Chondrocyte (in vitro differentiated cells): ENCODE measurements at regions not wholly inside any gene's neighbourhood (a gene's known extent, or its start where the extent isn't known, plus 50 kb on each side); places are given as distances from the start of the nearest gene placed in this dataset.

ENCODE experiments used
- DNase-seq: peaks from one replicate; pipeline ENCODE4 v3.0.0; 2021; ENCODE audit warnings: mixed read lengths, low spot score
- H3K27ac Mint-ChIP-seq: one replicate; pipeline ENCODE4 v1.8.0; 2021; ENCODE audit warnings: mild to moderate bottlenecking, moderate library complexity, mixed read lengths; ENCODE audit not compliant: unreplicated experiment
- H3K27me3 Mint-ChIP-seq: 2 replicates; pipeline ENCODE4 v1.8.0; 2021; ENCODE audit warnings: low read depth, mixed read lengths
- H3K36me3 Mint-ChIP-seq: 2 replicates; pipeline ENCODE4 v1.8.0; 2021; ENCODE audit warnings: low read depth, mixed read lengths
- H3K4me1 Mint-ChIP-seq: 2 replicates; pipeline ENCODE4 v1.8.0; 2021; ENCODE audit warnings: low read depth, mild to moderate bottlenecking, mixed read lengths
- H3K4me3 Mint-ChIP-seq: one replicate; pipeline ENCODE4 v1.8.0; 2021; ENCODE audit warnings: mild to moderate bottlenecking, moderate library complexity, mixed read lengths; ENCODE audit not compliant: unreplicated experiment
- H3K9me3 Mint-ChIP-seq: 2 replicates; pipeline ENCODE4 v1.8.0; 2021; ENCODE audit warnings: low read depth, mixed read lengths
- TF ChIP-seq, protein P1 (sequence below): fragments of 200-600 bp; sonication (generic); IDR thresholded peaks from 2 replicates; pipeline ENCODE4 v1.5.0; 2021; ENCODE audit warnings: antibody characterized with exemption, mild to moderate bottlenecking, moderate library complexity

DNA sequence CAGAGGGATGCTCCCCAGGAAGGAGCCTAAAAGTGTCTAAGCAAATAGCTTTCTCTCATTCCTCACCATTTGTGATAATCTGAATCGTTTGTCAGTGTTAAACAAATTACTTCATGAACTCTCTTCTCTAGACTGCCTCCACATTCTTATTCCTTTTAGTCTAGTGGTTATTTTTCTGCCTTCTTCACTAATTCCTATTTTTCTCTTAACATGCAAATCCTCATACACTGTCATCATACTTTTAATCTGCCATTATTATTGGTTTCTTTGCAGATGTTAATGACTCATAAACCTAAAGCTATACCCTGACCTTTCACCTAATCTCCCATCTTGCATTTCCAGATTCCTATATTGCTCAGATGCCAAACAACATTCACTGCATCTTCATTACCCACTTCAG, 428.9 kb downstream of the EFNA5 start:
- Mint-ChIP-seq H3K27me3 (no peaks in the 10 kb centered on the region), H3K4me3 (no peak overlapping the region), H3K9me3 (no peaks in the 10 kb centered on the region), H3K27ac (no peak overlapping the region), H3K36me3 (no peaks in the 10 kb centered on the region), H3K4me1 (no peaks in the 10 kb centered on the region)
- no peak for DNase-seq
- TF ChIP-seq, protein P1, sequence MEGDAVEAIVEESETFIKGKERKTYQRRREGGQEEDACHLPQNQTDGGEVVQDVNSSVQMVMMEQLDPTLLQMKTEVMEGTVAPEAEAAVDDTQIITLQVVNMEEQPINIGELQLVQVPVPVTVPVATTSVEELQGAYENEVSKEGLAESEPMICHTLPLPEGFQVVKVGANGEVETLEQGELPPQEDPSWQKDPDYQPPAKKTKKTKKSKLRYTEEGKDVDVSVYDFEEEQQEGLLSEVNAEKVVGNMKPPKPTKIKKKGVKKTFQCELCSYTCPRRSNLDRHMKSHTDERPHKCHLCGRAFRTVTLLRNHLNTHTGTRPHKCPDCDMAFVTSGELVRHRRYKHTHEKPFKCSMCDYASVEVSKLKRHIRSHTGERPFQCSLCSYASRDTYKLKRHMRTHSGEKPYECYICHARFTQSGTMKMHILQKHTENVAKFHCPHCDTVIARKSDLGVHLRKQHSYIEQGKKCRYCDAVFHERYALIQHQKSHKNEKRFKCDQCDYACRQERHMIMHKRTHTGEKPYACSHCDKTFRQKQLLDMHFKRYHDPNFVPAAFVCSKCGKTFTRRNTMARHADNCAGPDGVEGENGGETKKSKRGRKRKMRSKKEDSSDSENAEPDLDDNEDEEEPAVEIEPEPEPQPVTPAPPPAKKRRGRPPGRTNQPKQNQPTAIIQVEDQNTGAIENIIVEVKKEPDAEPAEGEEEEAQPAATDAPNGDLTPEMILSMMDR, result no peak

DNA sequence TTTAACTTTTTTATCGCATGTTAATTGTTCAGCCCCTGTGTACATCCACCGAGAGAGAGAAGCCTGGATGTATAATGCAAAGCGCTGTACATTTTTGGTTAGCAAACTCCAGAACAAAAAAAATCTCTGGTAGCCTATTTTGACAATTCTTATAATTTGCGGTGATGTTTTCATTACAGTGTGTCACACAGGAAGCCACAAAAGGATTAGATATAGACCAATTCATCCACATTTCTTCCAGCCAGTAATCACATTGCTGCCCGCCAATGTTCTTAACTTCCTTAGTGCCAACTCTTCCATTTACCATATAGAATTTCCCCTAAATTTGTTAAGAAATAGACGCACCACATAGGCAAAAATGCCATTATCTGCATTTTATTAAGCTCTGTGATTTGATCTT, 435.6 kb downstream of the EFNA5 start:
- no peak overlapping the region for H3K27ac Mint-ChIP-seq
- no peaks in the 10 kb centered on the region for H3K9me3 Mint-ChIP-seq
- H3K36me3 Mint-ChIP-seq, result no peaks in the 10 kb centered on the region
- no peaks in the 10 kb centered on the region for H3K4me1 Mint-ChIP-seq
- no peak overlapping the region for H3K4me3 Mint-ChIP-seq
- TF ChIP-seq, protein P1, result no peak
- DNase-seq, result no peak
- no peaks in the 10 kb centered on the region for H3K27me3 Mint-ChIP-seq

DNA sequence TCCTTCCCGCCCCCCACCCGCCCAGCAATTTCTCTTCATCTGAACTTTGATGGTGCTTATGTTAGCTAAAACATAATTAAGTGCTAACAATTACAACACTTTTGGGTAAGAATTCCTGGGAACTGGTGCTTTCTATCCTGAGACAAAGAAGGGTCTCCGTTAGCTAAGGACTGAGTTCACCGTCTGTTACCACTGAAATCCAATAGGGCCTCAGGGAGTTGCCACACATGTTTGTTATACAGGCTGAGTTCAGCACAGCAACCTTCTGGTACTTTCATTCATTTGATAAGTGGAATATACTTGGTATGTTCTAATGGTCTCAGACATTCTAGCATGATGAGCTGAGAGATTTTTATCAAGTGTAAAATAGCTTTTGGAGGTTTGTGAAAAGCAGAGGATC, 437.9 kb downstream of the EFNA5 start:
- Mint-ChIP-seq H3K36me3 (no peaks in the 10 kb centered on the region), H3K27ac (no peak overlapping the region), H3K9me3 (no peaks in the 10 kb centered on the region), H3K4me1 (peaks cover 4% of the 10 kb centered on the region), H3K27me3 (no peaks in the 10 kb centered on the region), H3K4me3 (no peak overlapping the region)
- no peak for DNase-seq
- TF ChIP-seq, protein P1, result no peak

DNA sequence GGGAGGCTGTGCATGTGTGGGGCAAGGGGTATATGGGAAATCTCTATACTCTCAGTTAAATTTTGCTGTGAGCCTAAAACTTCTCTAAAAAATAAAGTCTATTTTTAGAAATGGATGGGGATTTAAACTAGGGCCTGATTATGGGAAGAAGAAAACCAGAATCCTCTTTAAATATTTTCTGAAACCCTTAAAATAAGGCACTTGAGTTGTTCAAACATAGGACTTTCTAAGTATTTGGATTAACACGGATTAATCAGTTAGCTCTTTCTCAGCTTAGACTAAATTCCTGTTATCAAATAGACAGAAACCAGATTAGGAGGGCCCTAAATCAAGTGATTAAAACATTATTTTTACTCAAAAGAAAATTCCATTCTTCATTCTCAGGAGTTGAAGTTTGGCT, 438.4 kb downstream of the EFNA5 start:
- no peak for DNase-seq
- Mint-ChIP-seq H3K27ac (no peak overlapping the region), H3K27me3 (no peaks in the 10 kb centered on the region), H3K4me3 (no peak overlapping the region), H3K9me3 (no peaks in the 10 kb centered on the region), H3K36me3 (no peaks in the 10 kb centered on the region), H3K4me1 (peaks cover 4% of the 10 kb centered on the region)
- TF ChIP-seq, protein P1, result no peak

DNA sequence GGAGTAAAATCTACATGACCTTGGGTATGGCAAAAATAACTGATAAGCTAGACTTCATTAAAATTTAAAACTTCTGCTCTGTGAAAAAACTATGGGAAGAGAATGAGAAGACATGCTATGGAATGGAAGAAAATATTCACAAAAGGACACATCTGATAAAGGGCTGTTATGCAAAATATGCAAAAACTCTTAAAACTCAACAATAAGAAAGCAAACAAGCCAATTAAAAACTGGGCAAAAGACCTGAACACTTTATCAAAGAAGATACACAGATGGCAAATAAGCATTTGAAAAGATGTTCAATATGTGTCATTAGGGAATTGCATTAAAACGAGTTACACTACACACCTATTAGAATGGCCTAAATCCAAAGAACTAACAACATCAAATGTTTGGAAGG, 439.5 kb downstream of the EFNA5 start:
- H3K27ac Mint-ChIP-seq, result no peak overlapping the region
- TF ChIP-seq, protein P1, result no peak
- no peaks in the 10 kb centered on the region for H3K27me3 Mint-ChIP-seq
- H3K36me3 Mint-ChIP-seq, result no peaks in the 10 kb centered on the region
- peaks cover 4% of the 10 kb centered on the region for H3K4me1 Mint-ChIP-seq
- no peak overlapping the region for H3K4me3 Mint-ChIP-seq
- DNase-seq, result no peak
- H3K9me3 Mint-ChIP-seq, result no peaks in the 10 kb centered on the region
